ENCODE measurements at regions not wholly inside any gene's neighbourhood (a gene's known extent, or its start where the extent isn't known, plus 50 kb on each side); places are given as distances from the start of the nearest gene placed in this dataset.

DNA sequence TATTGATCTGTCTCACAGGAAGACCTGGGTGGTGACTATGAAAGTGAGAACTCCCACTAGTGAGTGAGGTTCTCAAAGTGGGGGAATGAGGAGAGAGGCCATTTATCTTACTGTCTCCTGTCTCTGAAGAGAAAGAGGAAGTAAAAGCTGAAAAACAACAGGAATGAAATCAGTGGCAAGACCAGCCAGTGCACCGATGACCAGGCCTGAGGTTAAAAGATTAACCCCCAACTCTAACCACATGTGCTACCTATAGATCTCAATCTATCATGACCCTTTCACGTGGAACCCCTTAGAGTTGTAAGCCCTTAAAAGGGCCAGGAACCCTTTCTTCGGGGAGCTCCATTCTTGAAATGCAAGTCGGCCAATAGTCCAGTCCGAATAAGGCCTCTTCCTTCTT is 239.3 kb upstream of the CNTN6 start:
- FAIRE-seq (peak; percentile 21), DNase-seq (ENCODE audit: insufficient read length) (no peak)

DNA sequence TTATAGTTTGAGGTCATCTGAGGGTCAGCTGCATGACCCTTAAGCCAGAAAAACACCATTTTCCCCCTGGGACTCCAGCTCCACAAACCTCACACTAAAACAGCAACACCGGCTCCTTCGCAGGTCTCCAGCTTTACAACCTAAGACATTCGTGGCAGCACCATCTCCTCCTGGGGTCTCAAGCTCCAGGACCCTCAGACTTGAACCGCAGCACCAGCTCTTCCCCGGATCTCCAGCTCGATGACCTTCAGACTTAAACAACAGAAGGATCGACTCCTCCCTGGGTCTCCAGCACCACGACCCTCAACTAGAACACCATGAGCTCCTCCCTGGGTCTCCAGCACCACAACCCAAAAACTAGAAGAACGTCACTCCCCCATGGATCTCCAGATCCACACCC is 233.7 kb upstream of the CNTN6 start:
- TF ChIP-seq TAF1 (IDR thresholded peaks at IDR 0.05; ENCODE audit: borderline replicate concordance, low read depth, low read length) = no peak
- TF ChIP-seq POLR2AphosphoS5 (IDR thresholded peaks at IDR 0.05; ENCODE audit: low read depth, low read length) = no peak
- TF ChIP-seq POLR2A (IDR thresholded peaks at IDR 0.05; ENCODE audit: low read depth, low read length) = no peak
- FAIRE-seq = no peak
- DNase-seq (ENCODE audit: insufficient read length) = no peak

More for the DNA sequence above, 239.3 kb upstream of the CNTN6 start:
- TF ChIP-seq TAF1 (IDR thresholded peaks at IDR 0.05; ENCODE audit: borderline replicate concordance, low read depth, low read length) = no peak
- no peak for TF ChIP-seq POLR2AphosphoS5 (IDR thresholded peaks at IDR 0.05; ENCODE audit: low read depth, low read length)
- TF ChIP-seq POLR2A (IDR thresholded peaks at IDR 0.05; ENCODE audit: low read depth, low read length) = no peak

DNA sequence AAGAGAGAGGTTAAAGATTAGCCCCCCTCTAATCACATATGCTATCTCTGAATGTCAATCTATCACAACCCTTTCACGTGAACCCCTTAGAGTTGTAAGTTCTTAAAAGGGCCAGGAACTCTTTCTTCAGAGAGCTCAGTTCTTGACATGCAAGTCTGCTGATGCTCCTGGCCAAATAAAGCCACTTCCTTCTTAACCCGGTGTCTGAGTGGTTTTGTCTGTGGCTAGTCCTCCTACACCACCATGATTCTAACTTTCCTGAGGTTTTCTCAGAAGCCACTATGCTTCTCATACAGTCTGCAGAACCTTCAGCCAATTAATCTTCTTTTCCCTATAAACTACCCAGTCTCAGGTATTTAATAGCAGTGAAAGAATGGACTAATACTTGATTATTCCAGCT is 231.1 kb upstream of the CNTN6 start:
- no peak for TF ChIP-seq TAF1 (IDR thresholded peaks at IDR 0.05; ENCODE audit: borderline replicate concordance, low read depth, low read length)
- TF ChIP-seq POLR2AphosphoS5 (IDR thresholded peaks at IDR 0.05; ENCODE audit: low read depth, low read length) = no peak
- no peak for TF ChIP-seq POLR2A (IDR thresholded peaks at IDR 0.05; ENCODE audit: low read depth, low read length)
- FAIRE-seq (no peak), DNase-seq (ENCODE audit: insufficient read length) (no peak)

DNA sequence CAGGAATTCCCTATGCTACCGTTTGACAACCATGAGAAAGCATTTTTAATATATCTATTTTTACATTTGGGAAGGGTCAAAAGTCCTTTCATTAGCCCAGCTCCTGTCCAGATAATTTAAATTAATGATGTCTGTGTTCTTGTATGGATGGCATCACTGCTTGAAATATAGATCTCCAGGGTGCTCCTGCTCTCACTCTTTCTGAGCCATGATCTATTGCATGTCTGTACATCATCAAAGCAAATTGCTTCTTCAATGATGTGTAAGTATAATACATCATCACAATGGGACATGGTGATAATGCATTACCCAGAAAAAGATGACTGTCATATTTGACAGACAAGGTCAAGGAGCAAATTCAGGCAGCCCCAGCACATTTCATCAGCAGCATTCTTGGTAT is 223.6 kb upstream of the CNTN6 start:
- no peak for DNase-seq (ENCODE audit: insufficient read length)
- FAIRE-seq = no peak
- TF ChIP-seq TAF1 (IDR thresholded peaks at IDR 0.05; ENCODE audit: borderline replicate concordance, low read depth, low read length) (no peak), POLR2A (IDR thresholded peaks at IDR 0.05; ENCODE audit: low read depth, low read length) (no peak), POLR2AphosphoS5 (IDR thresholded peaks at IDR 0.05; ENCODE audit: low read depth, low read length) (no peak)

DNA sequence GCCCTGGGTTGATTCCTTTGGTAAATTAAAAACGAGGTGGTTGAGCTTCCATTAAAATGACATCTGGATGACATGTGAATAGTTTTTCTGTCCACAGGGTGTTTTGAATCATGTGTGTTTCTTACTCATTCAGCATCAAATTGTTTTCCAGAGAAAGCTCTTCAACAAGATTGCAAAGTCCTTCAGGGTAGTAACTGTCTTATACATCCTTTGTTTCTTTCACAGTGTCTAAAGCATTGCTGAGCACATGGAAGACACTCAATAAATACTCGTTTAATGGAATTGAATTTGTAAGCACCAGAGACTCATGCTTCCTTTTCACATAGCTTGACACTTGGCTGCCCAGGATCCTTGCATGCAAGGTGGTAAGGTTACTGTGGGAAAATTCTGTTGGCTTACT is 223.1 kb upstream of the CNTN6 start:
- no peak for FAIRE-seq
- TF ChIP-seq TAF1 (IDR thresholded peaks at IDR 0.05; ENCODE audit: borderline replicate concordance, low read depth, low read length) = no peak
- no peak for DNase-seq (ENCODE audit: insufficient read length)

DNA sequence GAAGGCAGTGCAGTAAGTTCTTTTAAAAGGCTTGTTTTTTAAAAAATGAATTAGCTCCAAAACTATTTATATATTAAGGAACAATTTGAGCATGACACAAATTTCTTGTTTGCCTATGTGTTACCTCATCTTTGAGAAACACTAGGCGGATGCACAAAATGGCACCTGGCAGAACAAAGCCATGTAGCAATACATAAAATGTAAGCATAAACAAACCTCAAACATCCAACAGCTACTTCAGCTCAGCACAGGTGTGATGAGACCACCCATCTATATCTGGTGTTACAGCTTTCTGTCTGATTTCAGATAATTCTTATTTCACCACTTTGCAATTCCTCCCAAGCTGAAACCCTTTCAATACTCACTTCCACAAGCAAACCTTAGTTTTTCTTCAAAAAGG is 221.2 kb upstream of the CNTN6 start:
- DNase-seq (ENCODE audit: insufficient read length) (no peak), FAIRE-seq (no peak)
- TF ChIP-seq POLR2A (IDR thresholded peaks at IDR 0.05; ENCODE audit: low read depth, low read length) = no peak
- TF ChIP-seq TAF1 (IDR thresholded peaks at IDR 0.05; ENCODE audit: borderline replicate concordance, low read depth, low read length) = no peak
- no peak for TF ChIP-seq POLR2AphosphoS5 (IDR thresholded peaks at IDR 0.05; ENCODE audit: low read depth, low read length)

DNA sequence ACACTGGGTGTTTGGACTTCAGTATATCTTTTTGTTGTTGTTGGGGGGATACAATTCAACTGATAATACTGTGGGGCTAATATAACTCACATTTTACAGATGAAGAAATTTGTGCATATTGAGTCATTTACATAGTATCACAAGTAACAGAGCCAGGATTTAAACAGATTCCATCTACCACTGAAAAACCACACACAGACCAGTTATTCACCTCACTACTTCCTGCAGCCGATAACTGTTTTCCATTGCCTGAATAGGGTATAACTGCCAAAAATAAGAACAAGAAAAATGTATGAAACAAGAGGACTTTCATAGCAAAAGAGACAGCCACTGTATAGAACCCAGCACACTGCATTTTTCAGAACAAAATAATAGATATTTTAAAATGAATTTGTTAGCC is 215.8 kb upstream of the CNTN6 start:
- FAIRE-seq (no peak), DNase-seq (ENCODE audit: insufficient read length) (no peak)
- TF ChIP-seq POLR2A (IDR thresholded peaks at IDR 0.05; ENCODE audit: low read depth, low read length) = no peak
- no peak for TF ChIP-seq POLR2AphosphoS5 (IDR thresholded peaks at IDR 0.05; ENCODE audit: low read depth, low read length)
- TF ChIP-seq TAF1 (IDR thresholded peaks at IDR 0.05; ENCODE audit: borderline replicate concordance, low read depth, low read length) = no peak

DNA sequence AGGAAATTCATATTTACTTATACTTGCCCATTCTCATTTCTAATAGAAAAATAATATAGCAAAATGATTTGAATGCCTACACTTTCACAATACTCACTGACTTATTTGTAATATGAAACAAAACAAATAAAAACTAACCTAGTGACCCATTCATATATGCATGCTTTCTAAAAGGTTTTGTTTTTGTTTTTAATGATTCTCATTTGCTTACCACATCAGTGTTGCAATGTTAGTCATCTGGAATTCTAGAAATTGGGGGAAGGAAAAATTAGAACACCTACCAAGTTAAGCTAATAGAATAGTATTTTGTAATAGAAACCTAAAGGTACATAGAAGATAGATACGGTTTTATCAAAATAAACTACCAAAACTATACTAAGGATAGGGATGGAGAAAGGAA is 214.1 kb upstream of the CNTN6 start:
- no peak for DNase-seq (ENCODE audit: insufficient read length)
- no peak for FAIRE-seq
- TF ChIP-seq TAF1 (IDR thresholded peaks at IDR 0.05; ENCODE audit: borderline replicate concordance, low read depth, low read length) = no peak
- no peak for TF ChIP-seq POLR2A (IDR thresholded peaks at IDR 0.05; ENCODE audit: low read depth, low read length)

DNA sequence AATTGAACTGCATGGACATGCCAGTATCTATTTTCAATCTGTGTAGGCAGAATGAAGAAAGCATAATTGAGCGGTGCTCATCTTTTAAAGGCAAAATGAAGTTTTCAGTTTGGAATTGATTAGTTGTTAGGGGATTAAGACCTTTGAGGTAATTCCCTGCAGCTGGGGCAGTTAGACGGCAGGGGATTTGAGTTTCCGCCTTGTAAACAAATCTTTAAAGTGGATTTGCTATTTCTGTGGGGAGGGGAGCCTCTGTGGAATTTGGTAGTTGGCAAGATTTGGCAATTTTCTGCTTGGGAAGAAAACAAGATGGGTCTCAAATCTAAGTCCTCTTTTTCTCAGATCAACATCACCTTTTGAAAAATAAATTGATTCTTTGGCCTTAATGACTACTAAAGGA is 212.5 kb upstream of the CNTN6 start:
- DNase-seq (ENCODE audit: insufficient read length) = no peak
- no peak for FAIRE-seq
- TF ChIP-seq POLR2AphosphoS5 (IDR thresholded peaks at IDR 0.05; ENCODE audit: low read depth, low read length) (no peak), TAF1 (IDR thresholded peaks at IDR 0.05; ENCODE audit: borderline replicate concordance, low read depth, low read length) (no peak), POLR2A (IDR thresholded peaks at IDR 0.05; ENCODE audit: low read depth, low read length) (no peak)

DNA sequence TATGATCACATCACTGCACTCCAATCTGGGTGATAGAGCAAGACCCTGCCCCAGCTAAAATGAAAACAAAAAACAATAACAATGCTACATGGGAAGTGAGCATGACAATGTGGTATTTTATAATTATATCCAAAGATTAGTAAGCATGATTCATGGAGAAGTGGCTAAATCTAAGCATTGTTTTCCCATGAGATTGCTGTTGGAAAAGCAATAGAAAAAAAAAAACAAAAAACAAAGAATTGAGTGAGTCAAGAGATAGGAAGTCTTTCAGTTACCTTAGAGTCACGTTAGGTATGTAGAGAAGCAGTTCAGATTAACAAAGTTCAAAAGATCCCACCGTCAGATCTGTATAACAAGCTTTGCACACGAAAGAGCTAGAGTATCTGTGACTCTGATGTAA is 210.3 kb upstream of the CNTN6 start:
- TF ChIP-seq POLR2AphosphoS5 (IDR thresholded peaks at IDR 0.05; ENCODE audit: low read depth, low read length) (no peak), TAF1 (IDR thresholded peaks at IDR 0.05; ENCODE audit: borderline replicate concordance, low read depth, low read length) (no peak)
- DNase-seq (ENCODE audit: insufficient read length) (no peak), FAIRE-seq (no peak)

DNA sequence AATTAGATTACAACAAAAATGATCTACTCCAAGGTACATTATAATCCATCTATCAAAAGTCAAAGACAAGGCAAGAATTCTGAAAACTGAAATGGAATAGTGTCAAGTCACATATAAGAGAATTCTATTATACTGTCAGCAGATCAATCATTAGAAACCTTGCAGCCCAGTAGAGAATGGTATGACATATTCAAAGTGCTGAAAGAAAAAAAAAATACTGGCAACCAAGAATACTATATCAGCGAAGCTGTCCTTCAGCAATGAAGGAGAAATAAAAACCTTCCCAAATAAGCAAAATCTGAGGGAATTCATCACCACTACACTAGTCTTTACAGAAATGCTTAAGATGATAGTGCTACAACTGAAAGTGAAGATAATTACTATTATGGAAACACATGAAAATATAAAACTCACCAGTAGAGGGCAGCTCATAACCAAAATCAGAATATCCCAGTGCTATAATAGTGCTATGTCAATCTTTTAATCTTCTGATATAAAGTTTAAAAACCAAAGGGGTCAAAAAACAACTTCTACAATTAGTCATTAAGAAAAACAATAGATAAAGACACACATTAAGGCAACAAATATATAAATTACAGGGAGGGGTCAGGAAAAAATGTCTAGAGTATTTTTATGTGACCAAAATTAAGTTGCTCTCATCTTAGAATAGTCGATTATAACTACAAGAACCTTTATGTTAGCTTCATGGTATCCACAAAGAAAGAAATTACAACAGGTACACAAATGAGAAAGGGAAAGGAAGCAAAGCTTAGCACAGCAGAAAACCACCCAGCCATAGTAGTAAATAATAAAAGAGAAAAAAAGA is 190.7 kb upstream of the CNTN6 start:
- FAIRE-seq (no peak), DNase-seq (ENCODE audit: insufficient read length) (no peak)
- TF ChIP-seq POLR2A (IDR thresholded peaks at IDR 0.05; ENCODE audit: low read depth, low read length) (no peak), TAF1 (IDR thresholded peaks at IDR 0.05; ENCODE audit: borderline replicate concordance, low read depth, low read length) (no peak), POLR2AphosphoS5 (IDR thresholded peaks at IDR 0.05; ENCODE audit: low read depth, low read length) (no peak)

DNA sequence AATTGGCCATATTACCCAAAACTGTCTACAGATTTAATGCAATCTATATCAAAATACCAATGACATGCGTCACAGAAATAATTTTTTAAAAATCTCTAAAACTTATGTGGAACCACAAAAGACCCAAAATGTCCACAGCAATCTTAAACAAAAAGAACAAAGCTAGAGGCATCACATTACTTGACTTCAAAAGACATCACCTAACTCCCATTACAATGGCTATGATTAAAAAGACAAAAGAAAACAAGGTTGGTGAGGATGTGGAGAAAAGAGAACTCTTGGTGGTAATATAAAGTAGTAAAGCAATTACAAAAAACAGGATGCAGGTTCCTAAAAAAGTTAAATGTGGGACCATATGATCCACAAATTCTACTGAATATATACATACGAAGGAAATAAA is 187.6 kb upstream of the CNTN6 start:
- TF ChIP-seq TAF1 (IDR thresholded peaks at IDR 0.05; ENCODE audit: borderline replicate concordance, low read depth, low read length) = no peak
- no peak for TF ChIP-seq POLR2AphosphoS5 (IDR thresholded peaks at IDR 0.05; ENCODE audit: low read depth, low read length)
- no peak for TF ChIP-seq POLR2A (IDR thresholded peaks at IDR 0.05; ENCODE audit: low read depth, low read length)
- DNase-seq (ENCODE audit: insufficient read length) = no peak
- no peak for FAIRE-seq
